Stimulated activated naive B cell treated with anti-CD40 and anti-IgM and Interleukin-4, amounts not matched to agents 10 μg/mL and 1 μg/mL and 100 μg/mL, for 72 hours (primary cell): ENCODE measurements at regions not wholly inside any gene's neighbourhood (a gene's known extent, or its start where the extent isn't known, plus 50 kb on each side); places are given as distances from the start of the nearest gene placed in this dataset.
"Not testable (repeated sequence)": the region's sequence is repeated elsewhere in the genome, so short reads cannot be mapped to it uniquely, and the experiment has no call there.

Experiments used
- ATAC-seq, 2 donors: fragments of 150-1000 bp; cut with Tn5 transposase; replicated peaks; 2 replicates each; pipeline ENCODE4 v1.10.0; 2021; ENCODE audit warnings: moderate library complexity in 1 of 2
- DNase-seq: peaks from one replicate; pipeline ENCODE4 v3.0.0; 2021
- H3K27ac Mint-ChIP-seq: one replicate; pipeline ENCODE4 v1.8.0; 2022; ENCODE audit warnings: mild to moderate bottlenecking, mixed read lengths
- H3K27me3 Mint-ChIP-seq, 2 donors: one replicate each; pipeline ENCODE4 v1.8.0; 2022; ENCODE audit warnings: mixed read lengths in 2 of 2
- H3K36me3 Mint-ChIP-seq, 2 donors: one replicate each; pipeline ENCODE4 v1.8.0; 2022; ENCODE audit warnings: mixed read lengths in 2 of 2, mild to moderate bottlenecking in 1 of 2
- H3K4me1 Mint-ChIP-seq, 2 donors: one replicate each; pipeline ENCODE4 v1.8.0; 2022; ENCODE audit warnings: mixed read lengths in 2 of 2, mild to moderate bottlenecking in 1 of 2
- H3K4me3 Mint-ChIP-seq, 2 donors: one replicate each; pipeline ENCODE4 v1.8.0; 2022; ENCODE audit warnings: mild to moderate bottlenecking in 2 of 2, mixed read lengths in 2 of 2, moderate library complexity in 1 of 2
- H3K9me3 Mint-ChIP-seq, 2 donors: one replicate each; pipeline ENCODE4 v1.8.0; 2022; ENCODE audit warnings: mixed read lengths in 2 of 2, mild to moderate bottlenecking in 1 of 2

GRCh38 chr7:4319280-4319679, 362.8 kb upstream of the FOXK1 start:
- no peak for DNase-seq
- peaks cover 4 to 11% of the 10 kb centered on the region in 2 donors for H3K9me3 Mint-ChIP-seq
- peaks cover 0 to 4% of the 10 kb centered on the region in 2 donors for H3K27me3 Mint-ChIP-seq
- no peak overlapping the region for H3K27ac Mint-ChIP-seq
- no peaks in the 10 kb centered on the region for H3K36me3 Mint-ChIP-seq
- no peak overlapping the region for H3K4me3 Mint-ChIP-seq
- no peaks in the 10 kb centered on the region for H3K4me1 Mint-ChIP-seq
- ATAC-seq, result no peak

- H3K9me3 Mint-ChIP-seq, result peaks cover 1 to 6% of the 10 kb centered on the region in 2 donors
- ATAC-seq (no peak), DNase-seq (no peak)
- H3K27ac Mint-ChIP-seq, result no peak overlapping the region
- H3K36me3 Mint-ChIP-seq, result no peaks in the 10 kb centered on the region
- no peaks in the 10 kb centered on the region for H3K4me1 Mint-ChIP-seq
- H3K4me3 Mint-ChIP-seq, result no peak overlapping the region
- no peaks in the 10 kb centered on the region for H3K27me3 Mint-ChIP-seq
These were observed 356.4 kb upstream of the FOXK1 start for GRCh38 chr7:4325732-4326131.

GRCh38 chr7:4331711-4332110, 350.4 kb upstream of the FOXK1 start:
- H3K9me3 Mint-ChIP-seq, result no peaks in the 10 kb centered on the region
- no peaks in the 10 kb centered on the region for H3K27me3 Mint-ChIP-seq
- ATAC-seq (no peak), DNase-seq (no peak)
- H3K36me3 Mint-ChIP-seq, result no peaks in the 10 kb centered on the region
- H3K4me3 Mint-ChIP-seq, result no peak overlapping the region
- H3K27ac Mint-ChIP-seq, result no peak overlapping the region
- H3K4me1 Mint-ChIP-seq, result no peaks in the 10 kb centered on the region

GRCh38 chr7:4338556-4338955, 343.5 kb upstream of the FOXK1 start:
- no peak overlapping the region for H3K4me3 Mint-ChIP-seq
- no peaks in the 10 kb centered on the region for H3K27me3 Mint-ChIP-seq
- H3K36me3 Mint-ChIP-seq, result no peaks in the 10 kb centered on the region
- DNase-seq, result no peak
- H3K9me3 Mint-ChIP-seq, result peaks cover 5 to 14% of the 10 kb centered on the region in 2 donors
- H3K27ac Mint-ChIP-seq, result no peak overlapping the region
- no peak for ATAC-seq
- H3K4me1 Mint-ChIP-seq, result no peaks in the 10 kb centered on the region

GRCh38 chr7:4343272-4344247, 338.5 kb upstream of the FOXK1 start:
- H3K27me3 Mint-ChIP-seq, result no peaks in the 10 kb centered on the region
- no peak overlapping the region for H3K4me3 Mint-ChIP-seq
- no peak overlapping the region for H3K27ac Mint-ChIP-seq
- peaks cover 12 to 20% of the 10 kb centered on the region in 2 donors for H3K9me3 Mint-ChIP-seq
- no peaks in the 10 kb centered on the region for H3K36me3 Mint-ChIP-seq
- ATAC-seq (no peak), DNase-seq (no peak)
- no peaks in the 10 kb centered on the region for H3K4me1 Mint-ChIP-seq

GRCh38 chr7:4345004-4345403, 337.1 kb upstream of the FOXK1 start:
- ATAC-seq (no peak), DNase-seq (no peak)
- H3K9me3 Mint-ChIP-seq, result peaks cover 8 to 13% of the 10 kb centered on the region in 2 donors
- H3K27me3 Mint-ChIP-seq, result no peaks in the 10 kb centered on the region
- no peaks in the 10 kb centered on the region for H3K36me3 Mint-ChIP-seq
- no peaks in the 10 kb centered on the region for H3K4me1 Mint-ChIP-seq
- H3K27ac Mint-ChIP-seq, result no peak overlapping the region
- no peak overlapping the region for H3K4me3 Mint-ChIP-seq

- H3K4me1 Mint-ChIP-seq, result no peaks in the 10 kb centered on the region
- ATAC-seq, result no peak
- H3K27me3 Mint-ChIP-seq, result no peaks in the 10 kb centered on the region
- no peak overlapping the region for H3K27ac Mint-ChIP-seq
- H3K9me3 Mint-ChIP-seq, result peaks cover 8 to 18% of the 10 kb centered on the region in 2 donors
- no peak for DNase-seq
- H3K4me3 Mint-ChIP-seq, result no peak overlapping the region
- H3K36me3 Mint-ChIP-seq, result no peaks in the 10 kb centered on the region
These were observed 330.0 kb upstream of the FOXK1 start for GRCh38 chr7:4352069-4352468.

- Mint-ChIP-seq H3K36me3 (no peaks in the 10 kb centered on the region), H3K27ac (no peak overlapping the region), H3K4me3 (no peak overlapping the region), H3K9me3 (peaks cover 4 to 5% of the 10 kb centered on the region in 2 donors), H3K27me3 (peaks cover 0 to 5% of the 10 kb centered on the region in 2 donors), H3K4me1 (no peaks in the 10 kb centered on the region)
- no peak for ATAC-seq
- DNase-seq, result no peak
These were observed 320.3 kb upstream of the FOXK1 start for GRCh38 chr7:4361774-4362173.

- DNase-seq (no peak), ATAC-seq (no peak)
- peaks cover 6 to 10% of the 10 kb centered on the region in 2 donors for H3K9me3 Mint-ChIP-seq
- no peaks in the 10 kb centered on the region for H3K4me1 Mint-ChIP-seq
- H3K4me3 Mint-ChIP-seq, result no peak overlapping the region
- H3K27ac Mint-ChIP-seq, result no peak overlapping the region
- H3K36me3 Mint-ChIP-seq, result no peaks in the 10 kb centered on the region
- peaks cover 0 to 5% of the 10 kb centered on the region in 2 donors for H3K27me3 Mint-ChIP-seq
These were observed 298.5 kb upstream of the FOXK1 start for GRCh38 chr7:4383584-4383983.

- Mint-ChIP-seq H3K27ac (no peak overlapping the region), H3K27me3 (peaks cover 0 to 5% of the 10 kb centered on the region in 2 donors), H3K9me3 (peaks cover 3 to 6% of the 10 kb centered on the region in 2 donors), H3K4me3 (no peak overlapping the region), H3K4me1 (no peaks in the 10 kb centered on the region), H3K36me3 (peaks cover 4% of the 10 kb centered on the region in 2 donors)
- DNase-seq (no peak), ATAC-seq (no peak)
These were observed 295.9 kb upstream of the FOXK1 start for GRCh38 chr7:4386190-4386589.

- H3K36me3 Mint-ChIP-seq, H3K4me1 Mint-ChIP-seq, H3K27me3 Mint-ChIP-seq, ATAC-seq, H3K4me3 Mint-ChIP-seq, DNase-seq, H3K27ac Mint-ChIP-seq: not testable (repeated sequence)
- peaks cover 13 to 14% of the 10 kb centered on the region in 2 donors for H3K9me3 Mint-ChIP-seq
These were observed 291.0 kb upstream of the FOXK1 start for GRCh38 chr7:4391103-4391502.

- Mint-ChIP-seq H3K27ac (no peak overlapping the region), H3K4me3 (no peak overlapping the region), H3K4me1 (no peaks in the 10 kb centered on the region), H3K9me3 (peaks cover 18 to 19% of the 10 kb centered on the region in 2 donors), H3K27me3 (peaks cover 4% of the 10 kb centered on the region in 2 donors), H3K36me3 (peaks cover 4% of the 10 kb centered on the region in 2 donors)
- ATAC-seq (no peak), DNase-seq (no peak)
These were observed 287.4 kb upstream of the FOXK1 start for GRCh38 chr7:4394736-4395135.

- ATAC-seq, result no peak
- Mint-ChIP-seq H3K27me3 (peaks cover 0 to 4% of the 10 kb centered on the region in 2 donors), H3K27ac (no peak overlapping the region), H3K36me3 (no peaks in the 10 kb centered on the region), H3K4me1 (no peaks in the 10 kb centered on the region), H3K9me3 (peaks cover 11 to 20% of the 10 kb centered on the region in 2 donors), H3K4me3 (no peak overlapping the region)
- DNase-seq, result no peak
These were observed 283.0 kb upstream of the FOXK1 start for GRCh38 chr7:4399121-4399520.

- Mint-ChIP-seq H3K27me3 (peaks cover 0 to 7% of the 10 kb centered on the region in 2 donors), H3K36me3 (peaks cover 0 to 3% of the 10 kb centered on the region in 2 donors), H3K27ac (no peak overlapping the region)
These were observed 282.5 kb upstream of the FOXK1 start for GRCh38 chr7:4399596-4399995.

More at GRCh38 chr7:4399596-4399995, 282.5 kb upstream of the FOXK1 start:
- Mint-ChIP-seq H3K4me3 (no peak overlapping the region), H3K9me3 (peaks cover 15 to 25% of the 10 kb centered on the region in 2 donors), H3K4me1 (no peaks in the 10 kb centered on the region)
- DNase-seq, result no peak
- no peak for ATAC-seq
